Neural cell (in vitro differentiated cells): ENCODE measurements at regions not wholly inside any gene's neighbourhood (a gene's known extent, or its start where the extent isn't known, plus 50 kb on each side); places are given as distances from the start of the nearest gene placed in this dataset.

Experiments
- EP300 ChIP-seq: fragments of 450-650 bp; conservative IDR thresholded peaks from 2 replicates; pipeline ENCODE4 v1.6.1; 2014; ENCODE audit warnings: antibody characterized with exemption, mild to moderate bottlenecking, moderate library complexity; ENCODE audit not compliant: poor library complexity, severe bottlenecking
- EZH2 ChIP-seq: fragments of 200-600, 300-800 bp; shearing (Covaris generic), sonication (generic); IDR thresholded peaks from 2 replicates; pipeline ENCODE4 v1.6.1; 2014; ENCODE audit warnings: antibody characterized with exemption, low read length, borderline replicate concordance, mild to moderate bottlenecking; ENCODE audit not compliant: insufficient read depth, poor library complexity, severe bottlenecking
- POLR2AphosphoS5 ChIP-seq: IDR thresholded peaks from 2 replicates; pipeline ENCODE4 v1.6.1; 2012
- RAD21 ChIP-seq: fragments of 450-650 bp; conservative IDR thresholded peaks from 2 replicates; pipeline ENCODE4 v1.6.1; 2014; ENCODE audit warnings: antibody characterized with exemption, mild to moderate bottlenecking, moderate library complexity
- SMC3 ChIP-seq: fragments of 450-650 bp; conservative IDR thresholded peaks from 2 replicates; pipeline ENCODE4 v1.6.1; 2014; ENCODE audit warnings: antibody characterized with exemption, mild to moderate bottlenecking, moderate library complexity; ENCODE audit not compliant: poor library complexity
- TAF1 ChIP-seq: IDR thresholded peaks from 2 replicates; pipeline ENCODE4 v1.6.1; 2012; ENCODE audit warnings: low read depth
- TF ChIP-seq, protein P1 (sequence below): fragments of 450-650 bp; IDR thresholded peaks from 2 replicates; pipeline ENCODE4 v1.5.1; 2014; ENCODE audit warnings: antibody characterized with exemption, mild to moderate bottlenecking, moderate library complexity; ENCODE audit not compliant: poor library complexity, severe bottlenecking
- TF ChIP-seq, protein P2 (sequence below): IDR thresholded peaks from 2 replicates; pipeline ENCODE4 v1.6.1; 2012; ENCODE audit warnings: borderline replicate concordance

DNA sequence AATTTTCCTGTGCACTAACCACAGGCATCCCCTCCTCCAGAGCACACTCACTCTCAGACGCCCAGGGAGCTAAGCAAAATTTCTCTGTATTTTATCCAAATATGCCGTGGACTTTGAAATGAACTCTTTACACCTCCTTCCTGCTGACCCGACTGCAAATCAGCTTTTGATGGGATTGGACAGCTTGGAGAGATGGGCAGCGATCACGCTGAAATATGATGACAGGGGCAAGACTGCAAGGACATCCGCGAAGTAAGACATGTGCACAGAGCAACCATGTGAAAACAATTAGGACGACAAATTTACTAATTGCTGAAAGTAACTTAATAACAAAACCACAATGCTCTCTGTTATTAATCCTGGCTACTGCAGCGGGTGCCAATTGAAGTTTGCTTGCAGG is 64.6 kb upstream of the CLDN14 start:
- TF ChIP-seq, protein P1, sequence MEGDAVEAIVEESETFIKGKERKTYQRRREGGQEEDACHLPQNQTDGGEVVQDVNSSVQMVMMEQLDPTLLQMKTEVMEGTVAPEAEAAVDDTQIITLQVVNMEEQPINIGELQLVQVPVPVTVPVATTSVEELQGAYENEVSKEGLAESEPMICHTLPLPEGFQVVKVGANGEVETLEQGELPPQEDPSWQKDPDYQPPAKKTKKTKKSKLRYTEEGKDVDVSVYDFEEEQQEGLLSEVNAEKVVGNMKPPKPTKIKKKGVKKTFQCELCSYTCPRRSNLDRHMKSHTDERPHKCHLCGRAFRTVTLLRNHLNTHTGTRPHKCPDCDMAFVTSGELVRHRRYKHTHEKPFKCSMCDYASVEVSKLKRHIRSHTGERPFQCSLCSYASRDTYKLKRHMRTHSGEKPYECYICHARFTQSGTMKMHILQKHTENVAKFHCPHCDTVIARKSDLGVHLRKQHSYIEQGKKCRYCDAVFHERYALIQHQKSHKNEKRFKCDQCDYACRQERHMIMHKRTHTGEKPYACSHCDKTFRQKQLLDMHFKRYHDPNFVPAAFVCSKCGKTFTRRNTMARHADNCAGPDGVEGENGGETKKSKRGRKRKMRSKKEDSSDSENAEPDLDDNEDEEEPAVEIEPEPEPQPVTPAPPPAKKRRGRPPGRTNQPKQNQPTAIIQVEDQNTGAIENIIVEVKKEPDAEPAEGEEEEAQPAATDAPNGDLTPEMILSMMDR: no peak
- TF ChIP-seq RAD21 (no peak), TAF1 (no peak), EP300 (no peak), POLR2AphosphoS5 (no peak), EZH2 (no peak), SMC3 (no peak)
- TF ChIP-seq, protein P2, sequence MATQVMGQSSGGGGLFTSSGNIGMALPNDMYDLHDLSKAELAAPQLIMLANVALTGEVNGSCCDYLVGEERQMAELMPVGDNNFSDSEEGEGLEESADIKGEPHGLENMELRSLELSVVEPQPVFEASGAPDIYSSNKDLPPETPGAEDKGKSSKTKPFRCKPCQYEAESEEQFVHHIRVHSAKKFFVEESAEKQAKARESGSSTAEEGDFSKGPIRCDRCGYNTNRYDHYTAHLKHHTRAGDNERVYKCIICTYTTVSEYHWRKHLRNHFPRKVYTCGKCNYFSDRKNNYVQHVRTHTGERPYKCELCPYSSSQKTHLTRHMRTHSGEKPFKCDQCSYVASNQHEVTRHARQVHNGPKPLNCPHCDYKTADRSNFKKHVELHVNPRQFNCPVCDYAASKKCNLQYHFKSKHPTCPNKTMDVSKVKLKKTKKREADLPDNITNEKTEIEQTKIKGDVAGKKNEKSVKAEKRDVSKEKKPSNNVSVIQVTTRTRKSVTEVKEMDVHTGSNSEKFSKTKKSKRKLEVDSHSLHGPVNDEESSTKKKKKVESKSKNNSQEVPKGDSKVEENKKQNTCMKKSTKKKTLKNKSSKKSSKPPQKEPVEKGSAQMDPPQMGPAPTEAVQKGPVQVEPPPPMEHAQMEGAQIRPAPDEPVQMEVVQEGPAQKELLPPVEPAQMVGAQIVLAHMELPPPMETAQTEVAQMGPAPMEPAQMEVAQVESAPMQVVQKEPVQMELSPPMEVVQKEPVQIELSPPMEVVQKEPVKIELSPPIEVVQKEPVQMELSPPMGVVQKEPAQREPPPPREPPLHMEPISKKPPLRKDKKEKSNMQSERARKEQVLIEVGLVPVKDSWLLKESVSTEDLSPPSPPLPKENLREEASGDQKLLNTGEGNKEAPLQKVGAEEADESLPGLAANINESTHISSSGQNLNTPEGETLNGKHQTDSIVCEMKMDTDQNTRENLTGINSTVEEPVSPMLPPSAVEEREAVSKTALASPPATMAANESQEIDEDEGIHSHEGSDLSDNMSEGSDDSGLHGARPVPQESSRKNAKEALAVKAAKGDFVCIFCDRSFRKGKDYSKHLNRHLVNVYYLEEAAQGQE: no peak
